MM.1S (cell line): ENCODE measurements at regions not wholly inside any gene's neighbourhood (a gene's known extent, or its start where the extent isn't known, plus 50 kb on each side); places are given as distances from the start of the nearest gene placed in this dataset.

Experiments
- EZH2 ChIP-seq: fragments of 300-600 bp; sonication (generic); optimal IDR thresholded peaks from 2 replicates; pipeline ENCODE3; 2017; ENCODE audit warnings: low read depth, mild to moderate bottlenecking, antibody characterized with exemption, low read length, mixed read lengths
- EZH2phosphoT487 ChIP-seq: fragments of 300-600 bp; sonication (generic); IDR thresholded peaks from 2 replicates; pipeline ENCODE4 v1.6.1; 2018; ENCODE audit warnings: antibody characterized with exemption, low read length
- TF ChIP-seq, protein P1 (sequence below): fragments of 300-600 bp; sonication (generic); IDR thresholded peaks from 2 replicates; pipeline ENCODE4 v1.5.1; 2016; ENCODE audit warnings: antibody characterized with exemption, low read length, mixed read lengths

DNA sequence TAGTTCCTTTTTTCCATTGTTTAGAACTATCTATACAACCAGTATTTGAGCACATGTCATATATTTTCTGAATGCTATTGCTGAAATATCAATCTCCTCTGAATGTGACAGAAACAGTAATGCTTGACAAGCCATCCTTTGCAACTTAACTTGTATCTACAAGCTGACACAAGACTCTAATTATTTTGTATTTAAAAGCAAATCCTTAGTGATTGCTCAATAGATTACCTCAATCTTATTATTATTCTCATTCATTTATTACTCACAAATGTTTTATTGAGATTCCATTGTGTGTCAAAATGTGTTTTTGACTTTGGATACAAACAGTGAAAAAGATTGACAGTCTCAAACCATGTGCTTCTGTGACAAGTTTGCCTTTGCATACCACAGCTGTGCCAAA is 787.8 kb upstream of the PRR20A start:
- TF ChIP-seq, protein P1, sequence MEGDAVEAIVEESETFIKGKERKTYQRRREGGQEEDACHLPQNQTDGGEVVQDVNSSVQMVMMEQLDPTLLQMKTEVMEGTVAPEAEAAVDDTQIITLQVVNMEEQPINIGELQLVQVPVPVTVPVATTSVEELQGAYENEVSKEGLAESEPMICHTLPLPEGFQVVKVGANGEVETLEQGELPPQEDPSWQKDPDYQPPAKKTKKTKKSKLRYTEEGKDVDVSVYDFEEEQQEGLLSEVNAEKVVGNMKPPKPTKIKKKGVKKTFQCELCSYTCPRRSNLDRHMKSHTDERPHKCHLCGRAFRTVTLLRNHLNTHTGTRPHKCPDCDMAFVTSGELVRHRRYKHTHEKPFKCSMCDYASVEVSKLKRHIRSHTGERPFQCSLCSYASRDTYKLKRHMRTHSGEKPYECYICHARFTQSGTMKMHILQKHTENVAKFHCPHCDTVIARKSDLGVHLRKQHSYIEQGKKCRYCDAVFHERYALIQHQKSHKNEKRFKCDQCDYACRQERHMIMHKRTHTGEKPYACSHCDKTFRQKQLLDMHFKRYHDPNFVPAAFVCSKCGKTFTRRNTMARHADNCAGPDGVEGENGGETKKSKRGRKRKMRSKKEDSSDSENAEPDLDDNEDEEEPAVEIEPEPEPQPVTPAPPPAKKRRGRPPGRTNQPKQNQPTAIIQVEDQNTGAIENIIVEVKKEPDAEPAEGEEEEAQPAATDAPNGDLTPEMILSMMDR, result no peak
- TF ChIP-seq EZH2, result no peak
- no peak for TF ChIP-seq EZH2phosphoT487
